ENCODE measurements at regions not wholly inside any gene's neighbourhood (a gene's known extent, or its start where the extent isn't known, plus 50 kb on each side); places are given as distances from the start of the nearest gene placed in this dataset.

DNA sequence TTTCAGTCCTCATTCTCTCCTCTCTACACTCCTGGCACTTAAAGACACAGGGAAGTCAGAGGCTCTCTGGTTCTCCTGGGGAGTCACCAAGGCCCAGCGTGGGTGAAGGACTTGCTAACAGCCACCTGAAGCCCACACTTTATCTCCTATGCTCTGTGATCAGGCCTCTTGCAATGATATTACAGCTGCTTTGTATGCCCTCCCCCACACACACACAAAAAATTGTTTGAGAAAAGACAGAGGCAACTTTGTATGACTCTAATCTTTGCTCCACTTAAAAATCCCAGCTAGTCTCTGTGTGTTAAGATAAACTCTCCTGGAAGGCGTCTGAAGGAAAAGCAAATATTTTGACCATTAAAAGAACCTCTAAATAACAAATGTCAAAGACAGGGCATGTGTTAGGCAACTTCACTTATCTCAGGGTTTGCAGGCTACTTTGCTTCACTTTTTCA, 507.2 kb downstream of the TNS3 start:
- Histone ChIP-seq H4K20me1 (ENCODE audit: control insufficient read depth, insufficient read depth) (no peaks in the 10 kb centered on the region), H3K9ac (ENCODE audit: control insufficient read depth, insufficient read depth, low read length) (no peak overlapping the region), H3K9me3 (replicated peaks; ENCODE audit: control insufficient read depth, insufficient read depth, low read length) (no peaks in the 10 kb centered on the region), H3K79me2 (ENCODE audit: control insufficient read depth, insufficient read depth, low read length) (no peaks in the 10 kb centered on the region), H3K36me3 (ENCODE audit: control insufficient read depth in 2 of 2, insufficient read depth in 2 of 2, low read length in 1 of 2) (no peaks in the 10 kb centered on the region), H3K27me3 (replicated peaks in 1 of 2; ENCODE audit: control insufficient read depth in 2 of 2, insufficient read depth in 2 of 2, low read length in 1 of 2) (no peaks in the 10 kb centered on the region; a peak in 1 of 4 replicates), H3K4me2 (ENCODE audit: control insufficient read depth, insufficient read depth) (no peak overlapping the region), H3K4me3 (no peak overlapping the region), H3K27ac (ENCODE audit: control insufficient read depth, insufficient read depth) (no peak overlapping the region), H2AFZ (ENCODE audit: control insufficient read depth, low read depth, low read length) (no peak overlapping the region), H3K4me1 (ENCODE audit: control insufficient read depth, insufficient read depth, low read length) (no peaks in the 10 kb centered on the region)
- DNase-seq (ENCODE audit: low read depth, low spot score) (no peak), ATAC-seq (no peak), FAIRE-seq (no peak)
- in situ Hi-C loops (cut with MboI) (loop anchor here (25.0 kb wide), 1 partner anchor 712 kb away; no protein-coding TSS in a partner anchor), intact Hi-C loops (cut with micrococcal nuclease; ENCODE audit: unreplicated experiment) (no loop called here)
- ChIA-PET RAD21 (ENCODE audit: unreplicated experiment) (no interaction called here), POLR2A (no interaction called here), CTCF (interaction anchor here (0.5 to 1.8 kb wide), 3 partner anchors 10 to 42 kb away, joined by 3 to 4 read pairs (median 3); no protein-coding TSS in a partner anchor), SMC1A (ENCODE audit: uncharacterized antibody, unreplicated experiment) (interaction anchor here (0.6 to 1.3 kb wide), 2 partner anchors 147 to 1054 kb away, joined by 3 read pairs; no protein-coding TSS in a partner anchor)
- WGBS (ENCODE audit: insufficient coverage, insufficient replicate concordance, low lambda C conversion rate, missing lambda C conversion rate), result 0% methylated on average over 2 of the region's 2 CpGs
- TF ChIP-seq BCL11A (IDR thresholded peaks at IDR 0.05; ENCODE audit: low read depth, low read length) (no peak), REST (IDR thresholded peaks at IDR 0.05; ENCODE audit: low read depth, low read length) (no peak), SREBF1 (IDR thresholded peaks at IDR 0.05; ENCODE audit: low read length) (no peak), MEF2B (IDR thresholded peaks at IDR 0.05; ENCODE audit: partially characterized antibody, poor library complexity, severe bottlenecking) (no peak), RELA (IDR thresholded peaks at IDR 0.05; ENCODE audit: borderline replicate concordance, partially characterized antibody) (no peak)
- BruUV-seq (replicated peaks), result no TSS peak
